Activated T-cell treated with anti-CD3 and anti-CD28 coated beads, Interleukin-2, amount 50 U/mL, for 72 hours (primary cell): ENCODE measurements at regions not wholly inside any gene's neighbourhood (a gene's known extent, or its start where the extent isn't known, plus 50 kb on each side); places are given as distances from the start of the nearest gene placed in this dataset.
A peak's percentile ranks its signal among the peaks of the same experiment; 100 is the strongest.

ENCODE experiments used
- ATAC-seq, 2 donors: fragments of 150-1000 bp; cut with Tn5 transposase; replicated peaks in 1 of 2; 2 replicates each; pipeline ENCODE4 v1.10.0; 2021; ENCODE audit warnings: moderate library complexity in 2 of 2, mild to moderate bottlenecking in 1 of 2
- DNase-seq, 2 donors: peaks; one replicate each; pipeline ENCODE4 v3.0.0; 2021 to 2022; ENCODE audit warnings: mixed read lengths in 1 of 2
- H3K27ac Mint-ChIP-seq: one replicate; pipeline ENCODE4 v1.8.0; 2022; ENCODE audit warnings: mild to moderate bottlenecking, moderate library complexity, mixed read lengths
- H3K27me3 Mint-ChIP-seq: one replicate; pipeline ENCODE4 v1.8.0; 2022; ENCODE audit warnings: low read depth, mixed read lengths
- H3K36me3 Mint-ChIP-seq, 2 donors: one replicate each; pipeline ENCODE4 v1.8.0; 2022; ENCODE audit warnings: mixed read lengths in 2 of 2, mild to moderate bottlenecking in 1 of 2; ENCODE audit not compliant: insufficient read depth in 2 of 2
- H3K4me1 Mint-ChIP-seq: one replicate; pipeline ENCODE4 v1.8.0; 2022; ENCODE audit warnings: low read depth, mixed read lengths
- H3K4me3 Mint-ChIP-seq, 2 donors: one replicate each; pipeline ENCODE4 v1.8.0; 2022; ENCODE audit warnings: mild to moderate bottlenecking in 2 of 2, mixed read lengths in 2 of 2, moderate library complexity in 2 of 2
- H3K9me3 Mint-ChIP-seq, 2 donors: one replicate each; pipeline ENCODE4 v1.8.0; 2022; ENCODE audit warnings: mixed read lengths in 2 of 2

DNA sequence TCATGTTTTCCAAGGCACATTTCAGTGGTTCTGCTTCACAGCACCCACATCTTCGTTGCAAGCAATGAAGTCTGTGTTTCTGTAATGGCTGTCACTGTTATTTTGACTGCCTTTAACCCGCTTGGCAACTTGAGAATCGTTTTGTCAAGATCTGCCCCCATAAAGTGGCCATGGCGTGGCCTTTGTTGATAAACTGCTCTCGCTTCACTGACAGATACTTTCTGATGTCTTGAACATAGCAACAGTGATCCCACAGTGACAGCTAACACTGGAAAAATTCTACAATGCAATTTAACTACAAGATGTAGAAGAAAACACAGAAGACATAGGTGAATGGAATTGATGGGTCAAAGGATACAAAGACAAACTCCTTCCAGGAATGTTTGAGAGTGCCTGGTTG lies 184.2 kb downstream of the KLHL28 start:
- DNase-seq (no peak), ATAC-seq (no peak)
- Mint-ChIP-seq H3K27me3 (peaks cover 9% of the 10 kb centered on the region), H3K4me3 (no peak overlapping the region), H3K36me3 (no peaks in the 10 kb centered on the region), H3K4me1 (no peaks in the 10 kb centered on the region), H3K9me3 (no peaks in the 10 kb centered on the region), H3K27ac (no peak overlapping the region)

DNA sequence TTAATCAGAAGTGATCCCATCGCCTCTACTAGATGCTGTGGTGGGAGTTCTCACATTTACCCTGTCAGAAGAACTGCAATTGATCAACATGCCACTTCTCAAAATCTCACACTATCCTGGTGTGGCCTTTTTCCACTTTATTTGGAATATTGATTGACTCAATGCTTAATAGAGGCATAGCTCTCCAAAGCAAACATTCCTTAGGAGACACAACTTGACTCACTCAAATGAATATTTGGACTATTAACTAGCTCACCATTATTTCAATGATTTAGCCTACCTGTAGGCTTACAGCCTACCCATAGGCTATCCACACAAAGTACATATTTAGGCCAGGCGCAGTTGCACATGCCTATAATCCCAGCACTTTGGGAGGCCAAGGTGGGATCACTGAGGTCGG lies 186.5 kb downstream of the KLHL28 start:
- no peaks in the 10 kb centered on the region for H3K36me3 Mint-ChIP-seq
- ATAC-seq: no peak
- H3K9me3 Mint-ChIP-seq: no peaks in the 10 kb centered on the region

DNA sequence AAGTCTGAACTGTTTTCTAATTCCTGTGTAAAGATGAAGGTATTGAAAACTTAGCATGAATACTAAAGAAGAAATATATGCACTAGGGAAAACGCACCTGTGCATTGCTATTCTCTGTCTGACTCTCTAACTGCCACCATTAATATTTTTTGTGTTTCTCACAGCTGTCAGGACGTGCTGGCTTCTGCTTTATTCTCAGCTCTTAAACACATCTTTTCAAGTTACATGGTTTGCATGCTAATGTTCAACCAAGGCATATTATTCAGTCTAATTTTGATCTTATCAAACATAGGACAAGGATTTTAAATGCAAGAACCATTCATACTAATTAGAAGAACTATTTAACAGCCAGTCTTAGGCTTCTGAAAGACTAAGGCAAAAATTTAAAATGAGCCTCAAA lies 187.4 kb downstream of the KLHL28 start:
- Mint-ChIP-seq H3K27me3 (no peaks in the 10 kb centered on the region), H3K27ac (no peak overlapping the region), H3K9me3 (no peaks in the 10 kb centered on the region), H3K36me3 (no peaks in the 10 kb centered on the region), H3K4me1 (no peaks in the 10 kb centered on the region), H3K4me3 (no peak overlapping the region)
- ATAC-seq (no peak), DNase-seq (no peak)

More for the DNA sequence above, 186.5 kb downstream of the KLHL28 start:
- H3K4me3 Mint-ChIP-seq: no peak overlapping the region
- no peaks in the 10 kb centered on the region for H3K4me1 Mint-ChIP-seq
- H3K27me3 Mint-ChIP-seq: no peaks in the 10 kb centered on the region
- no peak for DNase-seq
- no peak overlapping the region for H3K27ac Mint-ChIP-seq

DNA sequence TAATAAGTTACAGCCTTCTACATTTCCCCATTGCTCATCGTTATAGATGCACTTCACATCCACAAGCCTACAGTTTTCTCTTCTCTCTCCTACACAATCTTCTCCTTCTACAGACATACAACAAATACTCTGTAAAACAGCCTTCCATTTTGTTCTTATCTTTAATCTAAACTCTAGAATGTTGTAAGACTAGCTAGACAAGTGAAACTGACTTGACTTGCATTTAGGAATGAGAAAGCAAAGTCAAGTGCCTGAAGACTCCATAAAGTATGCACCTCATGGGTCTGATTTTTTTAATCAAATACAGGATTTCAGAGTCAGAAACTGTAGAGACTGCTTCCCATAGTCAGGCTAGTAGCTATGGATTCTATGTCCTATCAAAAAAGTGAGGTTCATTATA lies 190.3 kb downstream of the KLHL28 start:
- H3K4me3 Mint-ChIP-seq: no peak overlapping the region
- H3K36me3 Mint-ChIP-seq: no peaks in the 10 kb centered on the region
- no peaks in the 10 kb centered on the region for H3K27me3 Mint-ChIP-seq
- no peak overlapping the region for H3K27ac Mint-ChIP-seq
- no peaks in the 10 kb centered on the region for H3K9me3 Mint-ChIP-seq
- DNase-seq (no peak), ATAC-seq (no peak)
- H3K4me1 Mint-ChIP-seq: peaks cover 8% of the 10 kb centered on the region

DNA sequence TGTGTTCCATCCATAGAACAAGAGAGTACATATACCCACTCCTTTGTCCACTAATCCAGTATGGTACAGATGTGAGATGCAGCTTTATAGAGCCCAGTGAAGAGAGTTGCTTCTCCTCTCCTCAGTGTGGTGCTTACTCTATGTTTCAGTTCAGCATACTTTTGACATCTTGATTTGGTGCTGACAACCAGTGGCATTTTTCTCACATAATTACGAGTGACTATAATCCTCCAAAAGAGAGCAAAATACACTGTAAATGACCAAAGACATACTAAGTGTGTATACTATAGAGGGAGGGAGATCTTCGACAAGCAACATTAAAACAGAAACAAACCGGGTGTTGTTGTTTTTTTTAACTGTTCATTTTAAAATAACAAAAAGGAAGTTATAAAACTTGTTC lies 191.5 kb downstream of the KLHL28 start:
- Mint-ChIP-seq H3K27ac (no peak overlapping the region), H3K36me3 (no peaks in the 10 kb centered on the region), H3K4me1 (peaks cover 8% of the 10 kb centered on the region), H3K27me3 (peaks cover 10% of the 10 kb centered on the region), H3K4me3 (no peak overlapping the region), H3K9me3 (no peaks in the 10 kb centered on the region)
- ATAC-seq (no peak), DNase-seq (no peak)

GRCh38 chr14:44768935-44769334 lies 192.8 kb downstream of the KLHL28 start:
- ATAC-seq: peak in 1 of 2 donors; percentile 39
- Mint-ChIP-seq H3K4me3 (no peak overlapping the region), H3K27me3 (peaks cover 10% of the 10 kb centered on the region), H3K27ac (no peak overlapping the region), H3K36me3 (no peaks in the 10 kb centered on the region), H3K4me1 (peaks cover 8% of the 10 kb centered on the region), H3K9me3 (no peaks in the 10 kb centered on the region)
- no peak for DNase-seq

DNA sequence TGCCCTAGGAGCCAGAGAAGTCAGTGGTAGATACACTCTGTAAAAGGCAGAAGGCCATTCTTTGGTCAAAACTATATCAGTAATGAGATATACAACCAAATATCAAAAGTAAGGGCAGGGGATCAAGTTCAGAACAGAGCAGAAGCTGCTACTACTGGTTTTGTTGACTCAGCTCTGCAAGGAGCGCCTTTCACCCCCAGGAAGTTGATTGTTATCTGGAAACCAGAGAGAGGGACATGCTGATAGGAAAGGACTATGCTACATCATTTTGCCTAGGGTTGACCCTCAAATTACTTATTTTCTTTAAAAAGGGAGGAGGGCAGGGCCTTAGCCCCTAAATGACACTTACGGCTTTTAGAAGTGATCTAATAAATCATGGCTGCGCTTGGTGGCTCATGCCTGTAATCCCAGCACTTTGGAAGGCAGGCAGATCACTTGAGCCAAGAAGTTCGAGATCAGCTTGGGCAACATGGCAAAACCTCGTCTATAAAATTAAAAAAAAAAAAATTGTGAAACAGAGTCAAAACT lies 194.0 kb downstream of the KLHL28 start:
- Mint-ChIP-seq H3K4me3 (no peak overlapping the region), H3K27ac (no peak overlapping the region), H3K36me3 (no peaks in the 10 kb centered on the region), H3K4me1 (peaks cover 8% of the 10 kb centered on the region), H3K9me3 (no peaks in the 10 kb centered on the region), H3K27me3 (peaks cover 10% of the 10 kb centered on the region)
- no peak for DNase-seq
- no peak for ATAC-seq

- no peak for DNase-seq
- H3K27me3 Mint-ChIP-seq: peaks cover 10% of the 10 kb centered on the region
- H3K9me3 Mint-ChIP-seq: no peaks in the 10 kb centered on the region
- ATAC-seq: no peak
- H3K4me1 Mint-ChIP-seq: peaks cover 8% of the 10 kb centered on the region
- no peaks in the 10 kb centered on the region for H3K36me3 Mint-ChIP-seq
- H3K4me3 Mint-ChIP-seq: no peak overlapping the region
- H3K27ac Mint-ChIP-seq: no peak overlapping the region
Observed at GRCh38 chr14:44766285-44766684, 195.5 kb downstream of the KLHL28 start.

- H3K27me3 Mint-ChIP-seq: peaks cover 10% of the 10 kb centered on the region
- H3K36me3 Mint-ChIP-seq: no peaks in the 10 kb centered on the region
- H3K4me1 Mint-ChIP-seq: peaks cover 5% of the 10 kb centered on the region
- H3K4me3 Mint-ChIP-seq: no peak overlapping the region
- no peak for ATAC-seq
- no peak for DNase-seq
- H3K9me3 Mint-ChIP-seq: no peaks in the 10 kb centered on the region
- no peak overlapping the region for H3K27ac Mint-ChIP-seq
Observed at GRCh38 chr14:44763356-44763755, 198.4 kb downstream of the KLHL28 start.

- no peaks in the 10 kb centered on the region for H3K9me3 Mint-ChIP-seq
- no peak overlapping the region for H3K4me3 Mint-ChIP-seq
- no peaks in the 10 kb centered on the region for H3K27me3 Mint-ChIP-seq
- ATAC-seq: no peak
- H3K27ac Mint-ChIP-seq: no peak overlapping the region
- DNase-seq: no peak
- H3K4me1 Mint-ChIP-seq: no peaks in the 10 kb centered on the region
- H3K36me3 Mint-ChIP-seq: no peaks in the 10 kb centered on the region
Observed at GRCh38 chr14:44759277-44759676, 202.5 kb downstream of the KLHL28 start.

DNA sequence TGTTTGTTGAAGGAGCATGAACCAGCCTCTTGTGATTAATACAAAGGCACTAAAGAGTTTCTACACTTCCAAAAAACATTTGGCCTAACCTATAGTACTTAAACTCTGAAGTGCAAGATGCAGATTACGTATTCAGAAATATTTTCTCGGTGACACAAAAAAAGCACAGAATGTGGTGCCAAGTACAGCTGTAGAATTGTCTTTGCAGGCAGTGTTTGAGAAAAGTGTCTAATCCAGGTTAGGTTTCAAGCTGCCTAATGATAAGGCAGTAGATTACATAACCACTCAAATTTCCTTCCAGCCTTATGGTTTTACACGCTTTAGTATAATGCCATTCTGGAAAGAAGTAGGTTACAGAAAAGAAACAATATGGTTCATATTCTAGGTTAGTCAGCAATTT lies 205.2 kb downstream of the KLHL28 start:
- no peaks in the 10 kb centered on the region for H3K4me1 Mint-ChIP-seq
- no peak overlapping the region for H3K4me3 Mint-ChIP-seq
- H3K27ac Mint-ChIP-seq: no peak overlapping the region
- no peaks in the 10 kb centered on the region for H3K27me3 Mint-ChIP-seq
- ATAC-seq (no peak), DNase-seq (no peak)
- no peaks in the 10 kb centered on the region for H3K9me3 Mint-ChIP-seq
- no peaks in the 10 kb centered on the region for H3K36me3 Mint-ChIP-seq

DNA sequence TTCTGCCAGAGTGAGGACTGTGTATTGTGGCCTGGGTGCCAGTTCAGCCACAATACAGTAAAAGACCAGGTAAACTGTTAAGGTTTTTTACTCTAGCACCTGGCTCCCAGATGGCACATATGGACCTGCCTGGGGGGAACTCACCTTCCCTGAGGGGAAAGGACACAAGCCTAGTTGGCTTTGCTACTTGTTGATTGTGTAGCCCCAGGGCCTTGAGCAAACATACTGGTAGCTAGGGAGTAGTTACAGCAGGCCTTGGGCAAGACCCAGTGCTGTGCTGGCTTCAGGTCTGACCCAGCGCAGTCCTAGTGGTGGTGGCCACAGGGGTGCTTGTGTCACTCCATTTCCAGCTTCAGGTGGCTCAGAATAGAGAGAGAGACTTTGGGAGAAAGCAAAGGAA lies 216.4 kb downstream of the KLHL28 start:
- Mint-ChIP-seq H3K27me3 (no peaks in the 10 kb centered on the region), H3K36me3 (no peaks in the 10 kb centered on the region), H3K4me3 (no peak overlapping the region), H3K27ac (no peak overlapping the region), H3K4me1 (no peaks in the 10 kb centered on the region), H3K9me3 (peaks cover 3 to 8% of the 10 kb centered on the region in 2 donors)
- ATAC-seq: no peak
- no peak for DNase-seq

DNA sequence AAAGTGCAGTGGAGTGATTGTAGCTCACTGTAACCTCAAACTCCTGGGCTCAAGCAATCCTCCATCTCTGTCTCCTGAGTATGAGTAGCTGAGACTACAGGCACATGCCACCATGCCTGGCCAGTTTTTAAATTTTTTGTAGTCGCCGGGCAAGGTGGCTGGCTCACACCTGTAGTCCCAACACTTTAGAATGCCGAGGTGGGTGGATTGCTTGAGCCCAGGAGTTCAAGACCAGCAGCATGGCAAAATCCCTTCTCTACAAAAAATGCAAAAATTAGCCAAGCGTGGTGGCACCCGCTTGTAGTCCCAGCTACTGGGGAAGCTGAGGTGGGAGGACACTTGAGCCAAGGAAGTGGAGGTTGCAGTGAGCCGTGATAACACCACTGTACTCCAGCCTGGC lies 219.5 kb downstream of the KLHL28 start:
- H3K27me3 Mint-ChIP-seq: no peaks in the 10 kb centered on the region
- no peak overlapping the region for H3K27ac Mint-ChIP-seq
- DNase-seq (no peak), ATAC-seq (no peak)
- H3K9me3 Mint-ChIP-seq: peaks cover 1% of the 10 kb centered on the region in 2 donors
- no peaks in the 10 kb centered on the region for H3K36me3 Mint-ChIP-seq
- no peaks in the 10 kb centered on the region for H3K4me1 Mint-ChIP-seq
- no peak overlapping the region for H3K4me3 Mint-ChIP-seq

GRCh38 chr14:44741431-44741830 lies 220.3 kb downstream of the KLHL28 start:
- ATAC-seq: no peak
- no peak for DNase-seq
- no peaks in the 10 kb centered on the region for H3K9me3 Mint-ChIP-seq
- H3K27me3 Mint-ChIP-seq: no peaks in the 10 kb centered on the region
- no peaks in the 10 kb centered on the region for H3K36me3 Mint-ChIP-seq
- H3K4me1 Mint-ChIP-seq: no peaks in the 10 kb centered on the region
- no peak overlapping the region for H3K27ac Mint-ChIP-seq
- no peak overlapping the region for H3K4me3 Mint-ChIP-seq
